ENCODE measurements at regions not wholly inside any gene's neighbourhood (a gene's known extent, or its start where the extent isn't known, plus 50 kb on each side); places are given as distances from the start of the nearest gene placed in this dataset.

DNA sequence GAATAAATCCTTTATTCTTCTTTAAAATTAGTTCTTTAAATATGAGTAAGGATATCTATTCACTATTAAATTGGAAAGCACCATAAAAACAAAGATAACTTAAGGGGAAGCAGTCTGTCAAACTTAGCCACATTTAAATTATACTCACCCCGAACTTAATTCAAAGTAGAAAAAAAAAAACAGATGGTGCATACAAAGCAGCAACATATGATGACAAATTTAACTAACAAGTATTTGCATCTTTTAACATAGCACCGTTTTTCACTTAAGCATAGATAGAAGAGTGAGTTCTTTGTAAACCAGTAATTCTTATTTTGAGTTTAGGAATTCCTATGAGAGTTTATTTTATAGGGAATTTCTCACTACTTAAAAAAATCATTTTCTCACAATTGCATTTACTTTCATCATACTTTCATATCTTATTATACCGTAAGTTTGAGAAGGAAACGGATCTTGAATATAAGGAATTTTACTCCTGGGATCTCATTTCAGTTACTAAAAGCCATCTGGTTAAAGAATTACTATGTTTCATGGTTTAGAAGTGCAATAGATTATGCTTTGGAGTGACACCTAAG lies 828.2 kb upstream of the MAP3K7 start:
- TF ChIP-seq CTCF (IDR thresholded peaks at IDR 0.05; ENCODE audit: low read depth, low read length), result no peak
- TF ChIP-seq POLR2A (IDR thresholded peaks at IDR 0.05; ENCODE audit: extremely low read depth, insufficient read length), result no peak
